ENCODE measurements at regions not wholly inside any gene's neighbourhood (a gene's known extent, or its start where the extent isn't known, plus 50 kb on each side); places are given as distances from the start of the nearest gene placed in this dataset.

DNA sequence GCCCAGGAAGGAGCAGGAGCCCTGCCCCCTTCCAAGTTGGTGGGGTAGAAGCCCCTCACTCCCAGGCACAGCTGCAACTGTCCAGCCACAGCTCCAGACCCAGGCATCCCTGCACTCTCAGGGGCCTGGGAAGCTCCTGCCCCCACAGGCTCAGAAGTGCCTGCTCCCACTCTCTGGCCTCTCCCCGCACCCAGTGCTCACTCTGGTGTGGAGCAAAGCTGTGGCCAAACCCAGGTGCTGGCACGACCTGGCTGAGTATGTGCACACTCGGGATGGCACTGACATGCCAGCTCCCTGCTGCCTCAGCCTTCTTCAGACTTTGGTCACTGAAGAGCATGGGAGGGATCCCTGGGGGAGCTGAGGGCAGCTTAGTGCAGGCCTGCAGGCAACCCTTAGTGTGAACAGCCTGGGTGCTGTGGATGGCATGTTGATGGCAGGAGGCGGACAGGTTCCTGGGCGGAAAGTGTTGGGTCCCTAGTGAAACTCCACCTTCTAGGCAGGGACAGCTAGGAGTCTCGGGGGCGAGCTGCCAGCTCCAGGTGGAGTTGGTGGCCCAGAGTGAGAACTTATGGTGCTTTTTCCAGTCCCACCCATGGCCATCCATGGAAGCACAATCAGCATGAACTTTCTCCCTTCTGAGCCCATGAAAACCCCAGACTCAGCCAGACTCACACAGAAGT is 489.2 kb upstream of the ROBO2 start:
- Histone ChIP-seq H3K36me3 (no peaks in the 10 kb centered on the region), H3K4me1 (peaks cover 0 to 23% (median 0%) of the 10 kb centered on the region in 4 donors), H3K27ac (no peak overlapping the region), H3K9me3 (no peaks in the 10 kb centered on the region), H3K27me3 (no peaks in the 10 kb centered on the region), H3K4me3 (no peak overlapping the region)
- no peak for DNase-seq
- TF ChIP-seq, protein P1, sequence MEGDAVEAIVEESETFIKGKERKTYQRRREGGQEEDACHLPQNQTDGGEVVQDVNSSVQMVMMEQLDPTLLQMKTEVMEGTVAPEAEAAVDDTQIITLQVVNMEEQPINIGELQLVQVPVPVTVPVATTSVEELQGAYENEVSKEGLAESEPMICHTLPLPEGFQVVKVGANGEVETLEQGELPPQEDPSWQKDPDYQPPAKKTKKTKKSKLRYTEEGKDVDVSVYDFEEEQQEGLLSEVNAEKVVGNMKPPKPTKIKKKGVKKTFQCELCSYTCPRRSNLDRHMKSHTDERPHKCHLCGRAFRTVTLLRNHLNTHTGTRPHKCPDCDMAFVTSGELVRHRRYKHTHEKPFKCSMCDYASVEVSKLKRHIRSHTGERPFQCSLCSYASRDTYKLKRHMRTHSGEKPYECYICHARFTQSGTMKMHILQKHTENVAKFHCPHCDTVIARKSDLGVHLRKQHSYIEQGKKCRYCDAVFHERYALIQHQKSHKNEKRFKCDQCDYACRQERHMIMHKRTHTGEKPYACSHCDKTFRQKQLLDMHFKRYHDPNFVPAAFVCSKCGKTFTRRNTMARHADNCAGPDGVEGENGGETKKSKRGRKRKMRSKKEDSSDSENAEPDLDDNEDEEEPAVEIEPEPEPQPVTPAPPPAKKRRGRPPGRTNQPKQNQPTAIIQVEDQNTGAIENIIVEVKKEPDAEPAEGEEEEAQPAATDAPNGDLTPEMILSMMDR (IDR thresholded peaks at IDR 0.05) = no peak
- intact Hi-C loops (cut with DNase I; ENCODE audit: low total_unique reads) = no loop called here

DNA sequence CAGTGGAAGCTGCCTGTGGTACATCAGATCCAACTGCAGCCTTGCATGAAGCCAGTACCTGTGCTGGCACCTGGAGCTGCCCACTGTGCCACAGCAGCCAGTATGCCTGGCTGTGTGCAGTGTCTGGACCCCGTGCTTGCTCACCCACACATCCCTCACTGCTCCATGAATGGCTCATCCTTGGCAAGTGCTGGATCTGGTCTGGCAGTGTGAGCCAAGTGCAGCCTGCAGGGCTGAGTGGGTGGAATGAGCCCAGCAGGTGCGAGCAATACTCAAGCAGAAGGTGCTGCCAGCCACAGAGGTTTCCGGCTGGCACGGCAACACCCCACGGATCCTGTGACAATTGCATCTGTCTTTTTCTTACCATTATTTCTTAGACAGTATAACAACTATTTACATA is 488.2 kb upstream of the ROBO2 start:
- intact Hi-C loops (cut with DNase I; ENCODE audit: low total_unique reads) = no loop called here
- no peak for DNase-seq
- no peaks in the 10 kb centered on the region for H3K9me3 ChIP-seq
- peaks cover 0 to 25% (median 0%) of the 10 kb centered on the region in 4 donors for H3K4me1 ChIP-seq
- H3K27me3 ChIP-seq = no peaks in the 10 kb centered on the region
- no peaks in the 10 kb centered on the region for H3K36me3 ChIP-seq
- H3K4me3 ChIP-seq = no peak overlapping the region
- H3K27ac ChIP-seq = no peak overlapping the region
- TF ChIP-seq, protein P1 (IDR thresholded peaks at IDR 0.05) = no peak

DNA sequence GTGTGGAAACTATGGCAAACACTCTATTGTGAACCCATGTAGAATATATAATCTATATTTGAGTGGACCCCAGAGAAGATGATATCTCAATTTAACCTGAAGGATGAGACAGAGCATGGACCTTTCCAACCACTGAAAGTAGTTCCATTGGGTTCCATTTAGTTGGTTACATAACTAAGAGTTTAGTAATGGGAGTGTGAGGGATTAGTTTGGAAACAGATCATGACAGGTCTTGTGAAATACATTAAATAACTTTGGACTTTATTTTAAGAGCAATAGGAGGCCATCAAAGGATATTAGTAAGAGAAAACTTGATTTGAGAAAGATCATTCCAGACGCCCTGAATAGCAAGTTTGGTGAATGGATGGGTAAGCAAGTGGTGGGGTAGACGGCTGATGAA is 487.2 kb upstream of the ROBO2 start:
- no peak overlapping the region for H3K4me3 ChIP-seq
- no peak overlapping the region for H3K27ac ChIP-seq
- intact Hi-C loops (cut with DNase I; ENCODE audit: low total_unique reads) = no loop called here
- H3K4me1 ChIP-seq = peaks cover 0 to 25% (median 0%) of the 10 kb centered on the region in 4 donors
- DNase-seq = no peak
- H3K36me3 ChIP-seq = no peaks in the 10 kb centered on the region
- no peaks in the 10 kb centered on the region for H3K9me3 ChIP-seq
- TF ChIP-seq, protein P1 (IDR thresholded peaks at IDR 0.05) = no peak
- no peaks in the 10 kb centered on the region for H3K27me3 ChIP-seq

DNA sequence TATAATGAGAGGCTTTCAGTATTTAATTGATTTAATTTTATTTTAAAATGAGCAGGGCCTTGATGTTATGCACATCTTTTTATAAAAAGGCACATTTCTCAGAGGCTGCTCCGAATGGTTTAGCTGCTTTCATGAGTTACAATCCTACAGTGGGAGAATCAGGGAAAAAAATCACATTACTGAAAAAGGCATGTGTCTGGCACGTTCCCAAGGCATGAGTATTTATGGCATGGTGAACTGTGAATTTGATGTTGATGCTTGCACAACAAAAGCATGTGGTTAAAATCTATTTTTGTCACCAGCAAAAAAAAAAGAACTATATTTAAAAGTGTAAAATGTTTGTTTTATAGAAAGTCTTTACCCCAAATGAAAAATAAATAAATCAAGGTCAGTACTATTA is 485.2 kb upstream of the ROBO2 start:
- peak in 1 of 2 donors; percentile 60 for DNase-seq

DNA sequence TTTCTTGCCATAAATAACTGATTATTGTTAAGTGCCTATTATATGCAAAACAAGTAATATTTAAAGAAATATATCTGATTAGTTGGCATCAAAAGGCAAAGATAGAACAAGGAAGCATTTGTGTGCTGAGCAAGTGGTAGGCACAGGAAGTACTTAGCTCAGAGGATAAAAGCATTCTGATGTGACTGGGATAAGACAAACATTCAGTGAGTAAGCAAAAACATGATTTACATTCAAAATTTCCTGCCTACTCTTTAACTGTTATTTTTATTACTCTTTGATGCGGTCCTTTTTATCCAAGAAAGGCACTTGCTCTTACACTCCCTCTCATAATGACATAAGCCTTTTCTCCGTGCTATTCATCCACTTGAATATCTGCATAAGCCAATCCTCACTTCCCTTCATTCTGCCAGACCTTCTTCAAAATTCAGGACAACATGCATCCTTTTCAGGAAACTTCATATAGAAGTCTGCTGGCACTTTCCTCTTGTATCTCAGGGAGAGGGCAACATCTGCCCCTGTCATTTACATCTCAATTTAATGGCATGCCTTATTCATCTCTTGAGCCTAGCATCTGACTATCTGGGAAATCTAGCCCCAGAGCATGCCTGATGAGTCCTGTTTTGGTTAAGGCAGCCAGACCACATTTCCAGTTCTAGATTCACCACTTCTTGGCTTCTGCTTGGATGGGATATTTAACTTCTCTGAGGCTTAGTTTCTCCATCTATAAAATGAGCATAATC is 478.2 kb upstream of the ROBO2 start:
- Histone ChIP-seq H3K27me3 (no peaks in the 10 kb centered on the region), H3K4me1 (no peaks in the 10 kb centered on the region), H3K27ac (no peak overlapping the region), H3K9me3 (no peaks in the 10 kb centered on the region), H3K4me3 (no peak overlapping the region), H3K36me3 (no peaks in the 10 kb centered on the region)
- intact Hi-C loops (cut with DNase I; ENCODE audit: low total_unique reads) = no loop called here
- no peak for DNase-seq
- TF ChIP-seq, protein P1 (IDR thresholded peaks at IDR 0.05) = no peak

More for the DNA sequence above, 485.2 kb upstream of the ROBO2 start:
- Histone ChIP-seq H3K9me3 (no peaks in the 10 kb centered on the region), H3K4me1 (peaks cover 0 to 25% (median 0%) of the 10 kb centered on the region in 4 donors), H3K27ac (no peak overlapping the region), H3K36me3 (no peaks in the 10 kb centered on the region), H3K4me3 (no peak overlapping the region), H3K27me3 (no peaks in the 10 kb centered on the region)
- intact Hi-C loops (cut with DNase I; ENCODE audit: low total_unique reads) = no loop called here
- TF ChIP-seq, protein P1 (IDR thresholded peaks at IDR 0.05) = no peak

Measured in tibial artery (tissue), 4 donors.